Mesodermal cell (in vitro differentiated cells): ENCODE measurements at regions not wholly inside any gene's neighbourhood (a gene's known extent, or its start where the extent isn't known, plus 50 kb on each side); places are given as distances from the start of the nearest gene placed in this dataset.

Source experiments
- H3K27ac ChIP-seq: 2 replicates; pipeline ENCODE4 v1.7.0; 2013; ENCODE audit warnings: mild to moderate bottlenecking, low read depth, low read length, moderate library complexity; ENCODE audit not compliant: severe bottlenecking
- H3K36me3 ChIP-seq: 2 replicates; pipeline ENCODE4 v1.7.1; 2013; ENCODE audit warnings: mild to moderate bottlenecking, low read length, moderate library complexity; ENCODE audit not compliant: control insufficient read depth, insufficient read depth
- H3K4me1 ChIP-seq: one replicate; pipeline ENCODE4 v1.7.1; 2013; ENCODE audit warnings: mild to moderate bottlenecking, low read length; ENCODE audit not compliant: insufficient read depth, control insufficient read depth, poor library complexity, severe bottlenecking
- H3K4me3 ChIP-seq: 2 replicates; pipeline ENCODE4 v1.7.0; 2013; ENCODE audit warnings: low read length, control low read depth, mild to moderate bottlenecking; ENCODE audit not compliant: insufficient read depth, poor library complexity, severe bottlenecking; ENCODE audit errors: extremely low read depth
- H3K9me3 ChIP-seq: 2 replicates; pipeline ENCODE4 v1.7.1; 2013; ENCODE audit warnings: mild to moderate bottlenecking, low read length, moderate library complexity; ENCODE audit not compliant: control insufficient read depth
- WGBS, 2 experiments: methylation state at CpG; one replicate each; pipeline ENCODE4 v1.1.5; 2013; ENCODE audit warnings: missing lambda C conversion rate in 2 of 2; ENCODE audit not compliant: insufficient coverage in 2 of 2; 5-methylcytosine and 5-hydroxymethylcytosine counted together

- H3K4me3 ChIP-seq, result no peak overlapping the region
- H3K27ac ChIP-seq, result no peak overlapping the region
- no peaks in the 10 kb centered on the region for H3K4me1 ChIP-seq
- H3K36me3 ChIP-seq, result no peaks in the 10 kb centered on the region
- WGBS, 2 experiments, result 68 to 85% methylated on average over 3 to 4 of the region's 7 CpGs
- no peaks in the 10 kb centered on the region for H3K9me3 ChIP-seq
Observed at GRCh38 chr12:107264667-107265066, 171.3 kb upstream of the CRY1 start.

- Histone ChIP-seq H3K36me3 (no peaks in the 10 kb centered on the region), H3K4me3 (no peak overlapping the region), H3K27ac (no peak overlapping the region), H3K4me1 (no peaks in the 10 kb centered on the region), H3K9me3 (no peaks in the 10 kb centered on the region)
- 75 to 83% methylated on average over 1 of the region's 1 CpG for WGBS, 2 experiments
Observed at GRCh38 chr12:107267604-107268003, 174.3 kb upstream of the CRY1 start.

GRCh38 chr12:107271523-107271922 lies 178.2 kb upstream of the CRY1 start:
- Histone ChIP-seq H3K27ac (no peak overlapping the region), H3K9me3 (no peaks in the 10 kb centered on the region), H3K4me1 (no peaks in the 10 kb centered on the region), H3K36me3 (no peaks in the 10 kb centered on the region), H3K4me3 (no peak overlapping the region)
- WGBS, 2 experiments, result 90 to 100% methylated on average over 1 to 2 of the region's 2 CpGs

- H3K27ac ChIP-seq, result no peak overlapping the region
- H3K4me1 ChIP-seq, result no peaks in the 10 kb centered on the region
- no CpG with 5 or more reads among the region's 1 CpG for WGBS, 2 experiments
Observed at GRCh38 chr12:107275530-107275929, 182.2 kb upstream of the CRY1 start.

GRCh38 chr12:107277855-107278254 lies 184.5 kb upstream of the CRY1 start:
- WGBS, 2 experiments, result 78 to 80% methylated on average over 1 of the region's 1 CpG
- no peak overlapping the region for H3K4me3 ChIP-seq
- no peak overlapping the region for H3K27ac ChIP-seq
- no peaks in the 10 kb centered on the region for H3K9me3 ChIP-seq
- H3K4me1 ChIP-seq, result no peaks in the 10 kb centered on the region
- no peaks in the 10 kb centered on the region for H3K36me3 ChIP-seq

More at GRCh38 chr12:107275530-107275929, 182.2 kb upstream of the CRY1 start:
- no peaks in the 10 kb centered on the region for H3K9me3 ChIP-seq
- no peak overlapping the region for H3K4me3 ChIP-seq
- H3K36me3 ChIP-seq, result no peaks in the 10 kb centered on the region

- Histone ChIP-seq H3K9me3 (no peaks in the 10 kb centered on the region), H3K4me3 (no peak overlapping the region), H3K36me3 (no peaks in the 10 kb centered on the region), H3K27ac (no peak overlapping the region), H3K4me1 (no peaks in the 10 kb centered on the region)
- WGBS, 2 experiments, result 86% methylated on average over 1 of the region's 1 CpG; no CpG with 5 or more reads in 1 of the 2 experiments
Observed at GRCh38 chr12:107282628-107283027, 189.3 kb upstream of the CRY1 start.

GRCh38 chr12:107283652-107284051 lies 190.3 kb upstream of the CRY1 start:
- WGBS, 2 experiments, result 76 to 86% methylated on average over 4 of the region's 4 CpGs
- Histone ChIP-seq H3K36me3 (no peaks in the 10 kb centered on the region), H3K4me3 (no peak overlapping the region), H3K4me1 (no peaks in the 10 kb centered on the region), H3K9me3 (no peaks in the 10 kb centered on the region), H3K27ac (no peak overlapping the region)

GRCh38 chr12:107284692-107285091 lies 191.3 kb upstream of the CRY1 start:
- no peaks in the 10 kb centered on the region for H3K4me1 ChIP-seq
- no peaks in the 10 kb centered on the region for H3K9me3 ChIP-seq
- 88 to 100% methylated on average over 1 of the region's 2 CpGs for WGBS, 2 experiments
- H3K36me3 ChIP-seq, result no peaks in the 10 kb centered on the region
- no peak overlapping the region for H3K4me3 ChIP-seq
- H3K27ac ChIP-seq, result no peak overlapping the region

GRCh38 chr12:107287436-107288413 lies 194.4 kb upstream of the CRY1 start:
- Histone ChIP-seq H3K9me3 (no peaks in the 10 kb centered on the region), H3K4me1 (no peaks in the 10 kb centered on the region), H3K4me3 (no peak overlapping the region), H3K27ac (no peak overlapping the region), H3K36me3 (no peaks in the 10 kb centered on the region)
- WGBS, 2 experiments, result 85 to 92% methylated on average over 3 to 7 of the region's 11 CpGs

GRCh38 chr12:107288414-107289127 lies 195.2 kb upstream of the CRY1 start:
- H3K4me3 ChIP-seq, result no peak overlapping the region
- no peaks in the 10 kb centered on the region for H3K4me1 ChIP-seq
- 87 to 93% methylated on average over 8 to 10 of the region's 15 CpGs for WGBS, 2 experiments
- H3K9me3 ChIP-seq, result no peaks in the 10 kb centered on the region
- no peak overlapping the region for H3K27ac ChIP-seq
- no peaks in the 10 kb centered on the region for H3K36me3 ChIP-seq
